H9 (cell line): ENCODE measurements at regions not wholly inside any gene's neighbourhood (a gene's known extent, or its start where the extent isn't known, plus 50 kb on each side); places are given as distances from the start of the nearest gene placed in this dataset.

ENCODE experiments used
- DNase-seq: peaks from one replicate; pipeline ENCODE4 v3.0.0-alpha.2; 2017
- H2AFZ ChIP-seq: one replicate; pipeline ENCODE4 v1.6.1; 2013; ENCODE audit warnings: mild to moderate bottlenecking, low read length, control low read depth, moderate library complexity
- H2AK5ac ChIP-seq: 2 replicates; pipeline ENCODE4 v1.6.1; 2013; ENCODE audit warnings: low read length, control low read depth, mixed read lengths; ENCODE audit not compliant: insufficient read length
- H2BK120ac ChIP-seq: one replicate; pipeline ENCODE4 v1.6.1; 2013; ENCODE audit warnings: low read depth, mild to moderate bottlenecking, low read length, control low read depth, inconsistent platforms; ENCODE audit not compliant: poor library complexity, severe bottlenecking
- H2BK12ac ChIP-seq: 2 replicates; pipeline ENCODE4 v1.6.1; 2013; ENCODE audit warnings: low read length, control low read depth, mixed read lengths, low read depth; ENCODE audit not compliant: insufficient read length
- H2BK15ac ChIP-seq: 2 replicates; pipeline ENCODE4 v1.6.1; 2013; ENCODE audit warnings: low read depth, low read length, control low read depth
- H2BK20ac ChIP-seq: one replicate; pipeline ENCODE4 v1.6.1; 2013; ENCODE audit warnings: low read depth, mild to moderate bottlenecking, low read length, control low read depth, inconsistent platforms; ENCODE audit not compliant: poor library complexity, severe bottlenecking
- H2BK5ac ChIP-seq: 2 replicates; pipeline ENCODE4 v1.6.1; 2013; ENCODE audit warnings: low read length, control low read depth, mixed read lengths; ENCODE audit not compliant: insufficient read length
- H3K14ac ChIP-seq: 2 replicates; pipeline ENCODE4 v1.6.1; 2013; ENCODE audit warnings: low read length, control low read depth; ENCODE audit not compliant: insufficient read depth
- H3K18ac ChIP-seq: 2 replicates; pipeline ENCODE4 v1.6.1; 2013; ENCODE audit warnings: low read depth, mild to moderate bottlenecking, mixed read lengths, low read length, control low read depth; ENCODE audit not compliant: insufficient read length
- H3K23ac ChIP-seq: 2 replicates; pipeline ENCODE4 v1.6.1; 2013; ENCODE audit warnings: low read length, control low read depth, mixed read lengths, low read depth; ENCODE audit not compliant: insufficient read length
- H3K23me2 ChIP-seq: 2 replicates; pipeline ENCODE4 v1.6.1; 2013; ENCODE audit warnings: low read depth, mild to moderate bottlenecking, mixed read lengths, low read length, control low read depth; ENCODE audit not compliant: insufficient read length, poor library complexity, severe bottlenecking
- H3K27ac ChIP-seq: 2 replicates; pipeline ENCODE4 v1.5.1; 2013; ENCODE audit warnings: low read length, control low read depth, mixed read lengths, low read depth; ENCODE audit not compliant: insufficient read length
- H3K27me3 ChIP-seq: 2 replicates; pipeline ENCODE4 v1.6.1; 2013; ENCODE audit warnings: low read length, control low read depth, inconsistent platforms; ENCODE audit not compliant: insufficient read depth
- H3K4ac ChIP-seq: 2 replicates; pipeline ENCODE4 v1.6.1; 2013; ENCODE audit warnings: low read depth, mild to moderate bottlenecking, control low read depth, inconsistent platforms, low read length, moderate library complexity
- H3K4me1 ChIP-seq: 2 replicates; pipeline ENCODE4 v1.6.1; 2013; ENCODE audit warnings: low read length, control low read depth, inconsistent platforms; ENCODE audit not compliant: insufficient read depth
- H3K4me2 ChIP-seq: 2 replicates; pipeline ENCODE4 v1.6.1; 2013; ENCODE audit warnings: low read length, control low read depth, mixed read lengths; ENCODE audit not compliant: insufficient read length, insufficient read depth
- H3K56ac ChIP-seq: 2 replicates; pipeline ENCODE4 v1.6.1; 2013; ENCODE audit warnings: low read depth, mild to moderate bottlenecking, mixed read lengths, low read length, control low read depth; ENCODE audit not compliant: insufficient read length
- H3K79me1 ChIP-seq: 2 replicates; pipeline ENCODE4 v1.6.1; 2013; ENCODE audit warnings: low read depth, mild to moderate bottlenecking, moderate library complexity, low read length, control low read depth, inconsistent platforms; ENCODE audit not compliant: insufficient read depth, poor library complexity, severe bottlenecking
- H3K79me2 ChIP-seq: 2 replicates; pipeline ENCODE4 v1.6.1; 2013; ENCODE audit warnings: low read length, control low read depth, inconsistent platforms; ENCODE audit not compliant: insufficient read depth
- H3K9ac ChIP-seq: 2 replicates; pipeline ENCODE4 v1.6.1; 2013; ENCODE audit warnings: low read length, control low read depth, mixed read lengths; ENCODE audit not compliant: insufficient read length; ENCODE audit errors: extremely low read depth
- H3K9me3 ChIP-seq: one replicate; pipeline ENCODE4 v1.6.1; 2013; ENCODE audit warnings: low read depth, low read length, inconsistent platforms; ENCODE audit not compliant: control insufficient read depth
- H3T11ph ChIP-seq: one replicate; pipeline ENCODE4 v1.6.1; 2013; ENCODE audit warnings: mild to moderate bottlenecking, low read length, control low read depth, inconsistent platforms
- H4K20me1 ChIP-seq: one replicate; pipeline ENCODE4 v1.6.1; 2013; ENCODE audit not compliant: control insufficient read depth, insufficient read length, insufficient read depth
- H4K5ac ChIP-seq: 2 replicates; pipeline ENCODE4 v1.6.1; 2013; ENCODE audit warnings: low read depth, mild to moderate bottlenecking, mixed read lengths, low read length, control low read depth; ENCODE audit not compliant: insufficient read length
- H4K8ac ChIP-seq: replicated peaks from 2 replicates; pipeline ENCODE4 v1.6.1; 2013; ENCODE audit warnings: low read length, control low read depth, mixed read lengths, low read depth; ENCODE audit not compliant: insufficient read length
- H4K91ac ChIP-seq: 2 replicates; pipeline ENCODE4 v1.6.1; 2013; ENCODE audit warnings: low read depth, mild to moderate bottlenecking, moderate library complexity, mixed read lengths, low read length, control low read depth; ENCODE audit not compliant: insufficient read length
- H3K27ac Mint-ChIP-seq, 3 experiments: 2 replicates in 2 of 3; 3 replicates in 1 of 3; pipeline ENCODE4 v1.8.0; 2020 to 2021; ENCODE audit warnings: mixed read lengths in 3 of 3, mild to moderate bottlenecking in 1 of 3, moderate library complexity in 1 of 3
- H3K27me3 Mint-ChIP-seq: 2 replicates; pipeline ENCODE4 v1.8.0; 2021; ENCODE audit warnings: low read depth, mild to moderate bottlenecking, moderate library complexity, mixed read lengths
- H3K36me3 Mint-ChIP-seq, 3 experiments: 2 replicates in 2 of 3; 3 replicates in 1 of 3; pipeline ENCODE4 v1.8.0; 2020 to 2021; ENCODE audit warnings: low read depth in 3 of 3, mixed read lengths in 3 of 3; ENCODE audit not compliant: insufficient read depth in 1 of 3
- H3K4me1 Mint-ChIP-seq, 2 experiments: 2 replicates each; pipeline ENCODE4 v1.8.0; 2020; ENCODE audit warnings: mixed read lengths in 2 of 2
- H3K4me3 Mint-ChIP-seq, 2 experiments: 2 replicates in 1 of 2; 3 replicates in 1 of 2; pipeline ENCODE4 v1.8.0; 2020 to 2021; ENCODE audit warnings: mild to moderate bottlenecking in 2 of 2, mixed read lengths in 2 of 2, moderate library complexity in 1 of 2
- H3K9me3 Mint-ChIP-seq, 2 experiments: 2 replicates in 1 of 2; 3 replicates in 1 of 2; pipeline ENCODE4 v1.8.0; 2020; ENCODE audit warnings: mild to moderate bottlenecking in 2 of 2, mixed read lengths in 2 of 2, moderate library complexity in 1 of 2
- WGBS: extraction: QIAGEN DNeasy Blood & Tissue Kit; methylation state at CpG from one replicate; pipeline ENCODE4 v1.1.7; 2013; ENCODE audit warnings: missing lambda C conversion rate, low lambda C conversion rate, mixed read lengths; ENCODE audit not compliant: insufficient read length; ENCODE audit errors: extremely low coverage; 5-methylcytosine and 5-hydroxymethylcytosine counted together
- TF ChIP-seq, protein P1 (sequence below): fragments of 200-600 bp; sonication (generic); conservative IDR thresholded peaks from 3 replicates; pipeline ENCODE4 v1.8.0; 2021; ENCODE audit warnings: antibody characterized with exemption, mild to moderate bottlenecking

DNA sequence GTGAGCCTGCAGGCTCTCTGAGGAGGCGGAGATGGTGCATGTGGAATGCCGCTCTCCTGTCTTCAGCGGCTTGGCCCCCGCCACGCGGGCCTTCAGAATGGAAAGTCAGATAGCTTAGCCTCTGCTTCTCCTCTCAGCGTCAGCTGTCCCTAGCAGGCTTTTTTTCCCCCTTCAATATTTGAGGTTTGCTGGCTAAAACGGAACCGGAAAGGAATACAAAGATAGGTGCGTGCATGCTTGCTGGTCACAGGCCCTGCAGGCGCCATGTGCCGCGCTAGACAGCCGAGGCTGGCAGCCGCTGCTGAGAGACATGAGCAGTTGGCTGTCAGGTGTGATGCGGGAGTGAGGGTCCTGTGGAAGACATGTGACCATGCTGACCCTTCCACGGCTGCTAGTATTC is 161.2 kb upstream of the COBL start:
- H4K5ac ChIP-seq = no peak overlapping the region

More for the DNA sequence above, 161.2 kb upstream of the COBL start:
- no peak for DNase-seq
- no peaks in the 10 kb centered on the region for H3K4me1 ChIP-seq
- Mint-ChIP-seq H3K9me3 (no peaks in the 10 kb centered on the region), H3K27me3 (peaks cover 6% of the 10 kb centered on the region), H3K4me3 (no peak overlapping the region), H3K27ac (no peak overlapping the region), H3K4me1 (peaks cover under 1% of the 10 kb centered on the region in 2 experiments; a peak in 2 of 4 replicates), H3K36me3 (no peaks in the 10 kb centered on the region; a peak in 1 of 7 replicates)
- no peaks in the 10 kb centered on the region for H3K79me1 ChIP-seq
- no peak overlapping the region for H4K8ac ChIP-seq
- H2BK12ac ChIP-seq = no peak overlapping the region
- H3T11ph ChIP-seq = no peak overlapping the region
- no peak overlapping the region for H2AFZ ChIP-seq
- H3K23ac ChIP-seq = no peak overlapping the region
- H2BK20ac ChIP-seq = no peak overlapping the region
- H4K20me1 ChIP-seq = no peaks in the 10 kb centered on the region
- no peak overlapping the region for H3K14ac ChIP-seq
- no peaks in the 10 kb centered on the region for H3K27me3 ChIP-seq
- no peaks in the 10 kb centered on the region for H3K79me2 ChIP-seq
- no peaks in the 10 kb centered on the region for H3K9me3 ChIP-seq
- H3K23me2 ChIP-seq = no peaks in the 10 kb centered on the region
- H3K27ac ChIP-seq = no peak overlapping the region
- H3K9ac ChIP-seq = no peak overlapping the region
- no peak overlapping the region for H3K18ac ChIP-seq
- no CpG with 5 or more reads among the region's 17 CpGs for WGBS
- no peak overlapping the region for H4K91ac ChIP-seq
- H3K4ac ChIP-seq = no peak overlapping the region
- no peak overlapping the region for H2BK15ac ChIP-seq
- no peak overlapping the region for H2BK5ac ChIP-seq
- no peak overlapping the region for H3K56ac ChIP-seq
- no peak overlapping the region for H2BK120ac ChIP-seq
- H2AK5ac ChIP-seq = no peak overlapping the region
- TF ChIP-seq, protein P1, sequence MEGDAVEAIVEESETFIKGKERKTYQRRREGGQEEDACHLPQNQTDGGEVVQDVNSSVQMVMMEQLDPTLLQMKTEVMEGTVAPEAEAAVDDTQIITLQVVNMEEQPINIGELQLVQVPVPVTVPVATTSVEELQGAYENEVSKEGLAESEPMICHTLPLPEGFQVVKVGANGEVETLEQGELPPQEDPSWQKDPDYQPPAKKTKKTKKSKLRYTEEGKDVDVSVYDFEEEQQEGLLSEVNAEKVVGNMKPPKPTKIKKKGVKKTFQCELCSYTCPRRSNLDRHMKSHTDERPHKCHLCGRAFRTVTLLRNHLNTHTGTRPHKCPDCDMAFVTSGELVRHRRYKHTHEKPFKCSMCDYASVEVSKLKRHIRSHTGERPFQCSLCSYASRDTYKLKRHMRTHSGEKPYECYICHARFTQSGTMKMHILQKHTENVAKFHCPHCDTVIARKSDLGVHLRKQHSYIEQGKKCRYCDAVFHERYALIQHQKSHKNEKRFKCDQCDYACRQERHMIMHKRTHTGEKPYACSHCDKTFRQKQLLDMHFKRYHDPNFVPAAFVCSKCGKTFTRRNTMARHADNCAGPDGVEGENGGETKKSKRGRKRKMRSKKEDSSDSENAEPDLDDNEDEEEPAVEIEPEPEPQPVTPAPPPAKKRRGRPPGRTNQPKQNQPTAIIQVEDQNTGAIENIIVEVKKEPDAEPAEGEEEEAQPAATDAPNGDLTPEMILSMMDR = no peak
- no peak overlapping the region for H3K4me2 ChIP-seq
